GM23338 (cell line): ENCODE measurements at regions not wholly inside any gene's neighbourhood (a gene's known extent, or its start where the extent isn't known, plus 50 kb on each side); places are given as distances from the start of the nearest gene placed in this dataset.

Experiments
- CREB1 ChIP-seq: fragments of 250-450 bp; sonication (Bioruptor Pico); IDR thresholded peaks from 2 replicates; pipeline ENCODE4 v1.5.0; 2020; ENCODE audit warnings: low read depth, mild to moderate bottlenecking, moderate library complexity
- CTCF ChIP-seq, 2 experiments: fragments of 200-600 bp in 1 of 2; sonication (generic) in 1 of 2; conservative IDR thresholded peaks; 2 replicates each; pipeline versions ENCODE4 v1.5.1 to v1.6.1; 2016 to 2017; ENCODE audit warnings: antibody characterized with exemption in 2 of 2, low read depth in 2 of 2, mild to moderate bottlenecking in 2 of 2, moderate library complexity in 1 of 2
- ETS1 ChIP-seq: IDR thresholded peaks from 2 replicates; pipeline ENCODE4 v1.6.1; 2016; ENCODE audit warnings: antibody characterized with exemption
- EZH2 ChIP-seq: fragments of 200-600 bp; sonication (generic); IDR thresholded peaks from one replicate; pipeline ENCODE4 v1.8.0; 2017; ENCODE audit warnings: antibody characterized with exemption, mild to moderate bottlenecking, low read depth; ENCODE audit not compliant: unreplicated experiment
- POLR2AphosphoS5 ChIP-seq: IDR thresholded peaks from 2 replicates; pipeline ENCODE4 v1.6.1; 2016; ENCODE audit warnings: antibody characterized with exemption, low read depth
- REST ChIP-seq: IDR thresholded peaks from one replicate; pipeline ENCODE4 v1.6.1; 2018; ENCODE audit warnings: antibody characterized with exemption; ENCODE audit not compliant: unreplicated experiment
- ZNF114 ChIP-seq: fragments of 250-450 bp; sonication (Bioruptor Pico); IDR thresholded peaks from 2 replicates; pipeline ENCODE4 v1.5.0; 2020; ENCODE audit warnings: mild to moderate bottlenecking, moderate library complexity

DNA sequence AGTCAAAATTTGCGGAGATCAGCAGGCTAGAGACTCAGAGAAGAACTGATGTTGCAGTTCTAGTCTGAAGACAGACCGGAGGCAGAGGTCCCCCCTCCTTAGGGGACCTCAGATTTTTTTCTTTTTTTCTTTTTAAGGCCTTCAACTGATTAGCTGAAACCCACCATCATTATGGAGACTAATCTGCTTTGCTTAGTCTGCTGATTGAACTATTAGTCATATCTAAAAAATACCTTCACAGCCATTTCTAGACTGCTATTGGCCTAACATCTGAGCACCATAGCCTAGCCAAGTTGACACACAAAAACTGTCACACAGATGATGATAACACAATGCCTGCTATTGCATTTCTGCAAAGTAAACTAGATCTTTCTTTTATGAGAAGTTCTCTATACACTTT is 141.1 kb upstream of the TNFAIP3 start:
- no peak for TF ChIP-seq POLR2AphosphoS5
- no peak for TF ChIP-seq CTCF (conservative IDR thresholded peaks at IDR 0.05; ENCODE audit: low read depth in 2 of 2)
- no peak for TF ChIP-seq EZH2
- TF ChIP-seq REST: no peak
- TF ChIP-seq ZNF114 (CRISPR knock-in tag): no peak
- TF ChIP-seq ETS1: no peak
- no peak for TF ChIP-seq CREB1 (CRISPR knock-in tag)
